NOMO-1 (cell line): ENCODE measurements at regions not wholly inside any gene's neighbourhood (a gene's known extent, or its start where the extent isn't known, plus 50 kb on each side); places are given as distances from the start of the nearest gene placed in this dataset.
"Not testable (repeated sequence)": the region's sequence is repeated elsewhere in the genome, so short reads cannot be mapped to it uniquely, and the experiment has no call there.

ENCODE experiments used
- DNase-seq, 2 experiments: peaks; one replicate each; lab custom pipeline; 2025; ENCODE audit not compliant: unreplicated experiment in 2 of 2; lab: John Stamatoyannopoulos, UW

GRCh38 chr6:19368511-19368910 is 468.7 kb upstream of the ID4 start:
- no peak for DNase-seq

- no peak for DNase-seq
Observed at GRCh38 chr6:19369785-19370184, 467.4 kb upstream of the ID4 start.

GRCh38 chr6:19370831-19371230 is 466.3 kb upstream of the ID4 start:
- DNase-seq, result no peak

GRCh38 chr6:19375613-19376012 is 461.6 kb upstream of the ID4 start:
- DNase-seq, result no peak

- DNase-seq, result no peak
Observed at GRCh38 chr6:19377722-19378121, 459.4 kb upstream of the ID4 start.

GRCh38 chr6:19380293-19380692 is 456.9 kb upstream of the ID4 start:
- DNase-seq, result no peak

- DNase-seq, result no peak
Observed at GRCh38 chr6:19382676-19383075, 454.5 kb upstream of the ID4 start.

- DNase-seq, result no peak
Observed at GRCh38 chr6:19391926-19392325, 445.2 kb upstream of the ID4 start.

GRCh38 chr6:19394051-19394450 is 443.1 kb upstream of the ID4 start:
- no peak for DNase-seq

GRCh38 chr6:19394687-19395086 is 442.5 kb upstream of the ID4 start:
- no peak for DNase-seq

- DNase-seq, result no peak
Observed at GRCh38 chr6:19395316-19395715, 441.9 kb upstream of the ID4 start.

GRCh38 chr6:19399406-19399805 is 437.8 kb upstream of the ID4 start:
- no peak for DNase-seq

- DNase-seq, result not testable (repeated sequence)
Observed at GRCh38 chr6:19404884-19405283, 432.3 kb upstream of the ID4 start.

GRCh38 chr6:19408331-19408730 is 428.8 kb upstream of the ID4 start:
- DNase-seq, result no peak

- DNase-seq, result no peak
Observed at GRCh38 chr6:19410481-19410880, 426.7 kb upstream of the ID4 start.

- no peak for DNase-seq
Observed at GRCh38 chr6:19413323-19413722, 423.8 kb upstream of the ID4 start.

GRCh38 chr6:19415605-19416326 is 421.4 kb upstream of the ID4 start:
- DNase-seq, result no peak

- DNase-seq, result no peak
Observed at GRCh38 chr6:19416811-19417210, 420.4 kb upstream of the ID4 start.

GRCh38 chr6:19417713-19418112 is 419.5 kb upstream of the ID4 start:
- no peak for DNase-seq

GRCh38 chr6:19424853-19425252 is 412.3 kb upstream of the ID4 start:
- DNase-seq, result no peak

- no peak for DNase-seq
Observed at GRCh38 chr6:19427548-19427947, 409.6 kb upstream of the ID4 start.

GRCh38 chr6:19432966-19433498 is 404.1 kb upstream of the ID4 start:
- no peak for DNase-seq

- no peak for DNase-seq
Observed at GRCh38 chr6:19434065-19434464, 403.1 kb upstream of the ID4 start.
